MM.1S (cell line): ENCODE measurements at regions not wholly inside any gene's neighbourhood (a gene's known extent, or its start where the extent isn't known, plus 50 kb on each side); places are given as distances from the start of the nearest gene placed in this dataset.
A peak's percentile ranks its signal among the peaks of the same experiment; 100 is the strongest.

Experiments used
- DNase-seq: peaks from one replicate; pipeline ENCODE4 v3.0.0-alpha.2; 2015
- H2AFZ ChIP-seq: fragments of 300-600 bp; sonication (generic); 2 replicates; pipeline ENCODE4 v1.6.0; 2016; ENCODE audit warnings: antibody characterized with exemption, low read length
- H3F3A ChIP-seq: fragments of 300-600 bp; sonication (generic); 2 replicates; pipeline ENCODE4 v1.6.1; 2016; ENCODE audit warnings: mild to moderate bottlenecking, antibody characterized with exemption, low read length, moderate library complexity, mixed read lengths; ENCODE audit not compliant: insufficient read depth
- H3K27ac ChIP-seq: fragments of 300-600 bp; sonication (generic); 2 replicates; pipeline ENCODE4 v1.5.1; 2016; ENCODE audit warnings: mild to moderate bottlenecking, low read length
- H3K27me3 ChIP-seq: fragments of 300-600 bp; sonication (generic); replicated peaks from 2 replicates; pipeline ENCODE4 v1.6.0; 2016; ENCODE audit warnings: low read length; ENCODE audit not compliant: insufficient read depth
- H3K36me3 ChIP-seq: fragments of 300-600 bp; sonication (generic); replicated peaks from 2 replicates; pipeline ENCODE4 v1.6.1; 2016; ENCODE audit warnings: mild to moderate bottlenecking, low read length, mixed read lengths; ENCODE audit not compliant: insufficient read depth
- H3K4me1 ChIP-seq: fragments of 300-600 bp; sonication (generic); 2 replicates; pipeline ENCODE4 v1.6.1; 2016; ENCODE audit warnings: low read length, mixed read lengths
- H3K4me2 ChIP-seq: fragments of 300-600 bp; sonication (generic); 2 replicates; pipeline ENCODE4 v1.6.0; 2016; ENCODE audit warnings: low read depth, low read length
- H3K4me3 ChIP-seq: fragments of 300-600 bp; sonication (generic); 2 replicates; pipeline ENCODE4 v1.5.1; 2016; ENCODE audit warnings: low read length, mixed read lengths
- H3K79me2 ChIP-seq: fragments of 300-600 bp; sonication (generic); 2 replicates; pipeline ENCODE4 v1.6.1; 2016; ENCODE audit warnings: mixed run types, low read length, mixed read lengths
- H3K9ac ChIP-seq: fragments of 300-600 bp; sonication (generic); 2 replicates; pipeline ENCODE4 v1.6.1; 2016; ENCODE audit warnings: low read length, mixed read lengths
- H3K9me2 ChIP-seq: fragments of 300-600 bp; sonication (generic); replicated peaks from 2 replicates; pipeline ENCODE4 v1.6.1; 2016; ENCODE audit warnings: mild to moderate bottlenecking, low read length, mixed read lengths; ENCODE audit not compliant: insufficient read depth
- H3K9me3 ChIP-seq: fragments of 300-600 bp; sonication (generic); replicated peaks from 2 replicates; pipeline ENCODE4 v1.6.1; 2016; ENCODE audit warnings: mild to moderate bottlenecking, low read length, mixed read lengths; ENCODE audit not compliant: insufficient read depth
- H4K20me1 ChIP-seq: fragments of 300-600 bp; sonication (generic); 2 replicates; pipeline ENCODE4 v1.6.1; 2016; ENCODE audit warnings: mild to moderate bottlenecking, low read length, moderate library complexity, mixed read lengths; ENCODE audit not compliant: insufficient read depth
- CTCF ChIP-seq: fragments of 300-600 bp; sonication (generic); IDR thresholded peaks from 2 replicates; pipeline ENCODE4 v1.5.1; 2016; ENCODE audit warnings: antibody characterized with exemption, low read length, mixed read lengths
- EZH2 ChIP-seq: fragments of 300-600 bp; sonication (generic); optimal IDR thresholded peaks from 2 replicates; pipeline ENCODE3; 2017; ENCODE audit warnings: low read depth, mild to moderate bottlenecking, antibody characterized with exemption, low read length, mixed read lengths
- EZH2phosphoT487 ChIP-seq: fragments of 300-600 bp; sonication (generic); IDR thresholded peaks from 2 replicates; pipeline ENCODE4 v1.6.1; 2018; ENCODE audit warnings: antibody characterized with exemption, low read length

GRCh38 chr4:24130637-24131036 is 240.8 kb upstream of the PPARGC1A start:
- Histone ChIP-seq H3K9me3 (no peaks in the 10 kb centered on the region), H3F3A (no peaks in the 10 kb centered on the region), H2AFZ (no peak overlapping the region), H3K27me3 (no peaks in the 10 kb centered on the region), H3K36me3 (no peaks in the 10 kb centered on the region), H3K9me2 (no peaks in the 10 kb centered on the region), H4K20me1 (no peaks in the 10 kb centered on the region), H3K9ac (no peak overlapping the region), H3K4me3 (no peak overlapping the region), H3K79me2 (no peaks in the 10 kb centered on the region), H3K4me1 (no peaks in the 10 kb centered on the region), H3K27ac (no peak overlapping the region), H3K4me2 (no peak overlapping the region)
- TF ChIP-seq EZH2 (no peak), CTCF (no peak), EZH2phosphoT487 (no peak)
- no peak for DNase-seq

GRCh38 chr4:24126776-24127175 is 236.9 kb upstream of the PPARGC1A start:
- H3K79me2 ChIP-seq: no peaks in the 10 kb centered on the region
- H4K20me1 ChIP-seq: no peaks in the 10 kb centered on the region
- H3K9me2 ChIP-seq: no peaks in the 10 kb centered on the region
- H3K27ac ChIP-seq: no peak overlapping the region
- H3K9me3 ChIP-seq: no peaks in the 10 kb centered on the region
- H3K4me3 ChIP-seq: no peak overlapping the region
- TF ChIP-seq EZH2phosphoT487 (no peak), EZH2 (no peak), CTCF (no peak)
- H3K36me3 ChIP-seq: no peaks in the 10 kb centered on the region
- no peak overlapping the region for H3K4me2 ChIP-seq
- H2AFZ ChIP-seq: no peak overlapping the region
- no peak overlapping the region for H3K9ac ChIP-seq
- H3F3A ChIP-seq: no peaks in the 10 kb centered on the region
- peaks cover 3% of the 10 kb centered on the region for H3K4me1 ChIP-seq
- no peak for DNase-seq
- no peaks in the 10 kb centered on the region for H3K27me3 ChIP-seq

GRCh38 chr4:24121395-24122175 is 231.7 kb upstream of the PPARGC1A start:
- no peaks in the 10 kb centered on the region for H3K9me2 ChIP-seq
- H4K20me1 ChIP-seq: no peaks in the 10 kb centered on the region
- TF ChIP-seq CTCF (no peak), EZH2 (no peak), EZH2phosphoT487 (no peak)
- DNase-seq: peak; percentile 54
- H2AFZ ChIP-seq: peak overlapping the region; percentile 21; the same call in 1 of the 2 replicates
- H3K27me3 ChIP-seq: no peaks in the 10 kb centered on the region
- H3K4me1 ChIP-seq: peaks cover 41% of the 10 kb centered on the region
- H3K36me3 ChIP-seq: no peaks in the 10 kb centered on the region
- no peak overlapping the region for H3K27ac ChIP-seq
- H3K4me2 ChIP-seq: peak overlapping the region; percentile 17; the same call in 1 of the 2 replicates
- no peak overlapping the region for H3K4me3 ChIP-seq
- peaks cover 9% of the 10 kb centered on the region; the same call in 1 of the 2 replicates for H3F3A ChIP-seq
- H3K79me2 ChIP-seq: no peaks in the 10 kb centered on the region
- no peaks in the 10 kb centered on the region for H3K9me3 ChIP-seq
- H3K9ac ChIP-seq: no peak overlapping the region
